Ovary (tissue), 3 donors: ENCODE measurements at regions not wholly inside any gene's neighbourhood (a gene's known extent, or its start where the extent isn't known, plus 50 kb on each side); places are given as distances from the start of the nearest gene placed in this dataset.

Experiments
- POLR2A ChIP-seq: fragments of 450-650 bp; IDR thresholded peaks from one replicate; pipeline ENCODE4 v1.6.1; 2017; ENCODE audit warnings: antibody characterized with exemption, mild to moderate bottlenecking, moderate library complexity
- TF ChIP-seq, protein P1 (sequence below), 3 donors: fragments of 450-650 bp in 2 of 3; fragments of 200-600 bp in 1 of 3; IDR thresholded peaks; one replicate each; pipeline versions ENCODE4 v1.5.1 to v1.8.0; 2016 to 2022; ENCODE audit warnings: antibody characterized with exemption in 3 of 3, mild to moderate bottlenecking in 1 of 3
- donor health status: DM: no; HTN: no; CAD: no.

DNA sequence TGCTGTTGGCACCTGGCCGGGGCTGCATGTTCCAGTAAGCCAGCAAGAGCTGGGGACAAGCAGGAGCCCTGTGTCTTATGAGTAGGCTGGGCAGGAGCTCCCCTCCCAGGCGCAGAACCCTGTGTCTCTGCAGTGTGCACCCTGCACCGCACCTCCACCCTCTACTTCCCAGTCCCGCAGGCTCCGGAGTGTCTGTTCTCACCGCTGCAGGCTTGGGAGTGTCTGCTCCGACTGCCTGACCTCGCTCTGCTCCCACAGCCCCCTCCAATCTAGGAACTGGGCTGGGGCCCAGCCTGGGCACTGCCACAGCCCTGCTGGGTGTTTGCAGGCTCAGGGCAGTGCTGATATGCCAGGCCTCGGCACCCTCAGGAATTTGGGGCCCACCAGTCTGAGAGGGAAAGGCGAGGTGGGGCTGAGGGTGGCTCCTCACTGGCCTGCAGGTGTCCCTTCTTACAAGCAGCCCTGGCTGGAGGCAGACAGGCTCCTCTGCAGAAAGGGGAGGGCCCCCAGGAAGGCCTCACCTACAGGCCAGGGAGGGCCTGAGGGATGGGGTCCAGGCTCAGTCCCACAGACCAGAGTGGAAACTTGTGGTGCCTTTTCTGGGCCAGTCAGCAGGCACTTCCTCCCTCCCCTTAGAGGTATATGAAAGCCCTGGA lies 871.6 kb upstream of the GJE1 start:
- TF ChIP-seq, protein P1, sequence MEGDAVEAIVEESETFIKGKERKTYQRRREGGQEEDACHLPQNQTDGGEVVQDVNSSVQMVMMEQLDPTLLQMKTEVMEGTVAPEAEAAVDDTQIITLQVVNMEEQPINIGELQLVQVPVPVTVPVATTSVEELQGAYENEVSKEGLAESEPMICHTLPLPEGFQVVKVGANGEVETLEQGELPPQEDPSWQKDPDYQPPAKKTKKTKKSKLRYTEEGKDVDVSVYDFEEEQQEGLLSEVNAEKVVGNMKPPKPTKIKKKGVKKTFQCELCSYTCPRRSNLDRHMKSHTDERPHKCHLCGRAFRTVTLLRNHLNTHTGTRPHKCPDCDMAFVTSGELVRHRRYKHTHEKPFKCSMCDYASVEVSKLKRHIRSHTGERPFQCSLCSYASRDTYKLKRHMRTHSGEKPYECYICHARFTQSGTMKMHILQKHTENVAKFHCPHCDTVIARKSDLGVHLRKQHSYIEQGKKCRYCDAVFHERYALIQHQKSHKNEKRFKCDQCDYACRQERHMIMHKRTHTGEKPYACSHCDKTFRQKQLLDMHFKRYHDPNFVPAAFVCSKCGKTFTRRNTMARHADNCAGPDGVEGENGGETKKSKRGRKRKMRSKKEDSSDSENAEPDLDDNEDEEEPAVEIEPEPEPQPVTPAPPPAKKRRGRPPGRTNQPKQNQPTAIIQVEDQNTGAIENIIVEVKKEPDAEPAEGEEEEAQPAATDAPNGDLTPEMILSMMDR (IDR thresholded peaks at IDR 0.05): no peak
- no peak for TF ChIP-seq POLR2A
